C4-2B (cell line): ENCODE measurements at regions not wholly inside any gene's neighbourhood (a gene's known extent, or its start where the extent isn't known, plus 50 kb on each side); places are given as distances from the start of the nearest gene placed in this dataset.

Experiments used
- ZFX ChIP-seq: fragments of 450-650 bp; IDR thresholded peaks from 2 replicates; pipeline ENCODE4 v1.6.1; 2017
- TF ChIP-seq, protein P1 (sequence below): fragments of 450-650 bp; conservative IDR thresholded peaks from 2 replicates; pipeline ENCODE4 v1.5.1; 2017; ENCODE audit warnings: mild to moderate bottlenecking

DNA sequence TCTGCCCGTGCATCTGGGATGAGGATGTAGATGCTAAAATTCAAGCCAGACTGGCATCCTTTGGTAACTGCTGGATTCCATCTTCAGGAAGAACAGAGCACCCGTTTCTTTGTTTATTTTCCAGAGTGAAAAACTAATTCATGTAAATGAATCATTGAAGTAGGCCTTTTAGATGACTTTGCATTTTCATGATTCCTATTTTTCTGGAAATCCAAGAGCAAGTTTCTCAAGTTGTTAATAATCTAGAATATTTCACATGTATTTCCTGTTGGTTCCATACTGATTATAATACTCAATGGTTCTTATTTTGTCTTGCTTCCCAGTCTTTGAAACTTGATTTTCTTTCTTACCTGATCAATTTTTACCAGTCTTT, 328.4 kb downstream of the LPIN1 start:
- TF ChIP-seq, protein P1, sequence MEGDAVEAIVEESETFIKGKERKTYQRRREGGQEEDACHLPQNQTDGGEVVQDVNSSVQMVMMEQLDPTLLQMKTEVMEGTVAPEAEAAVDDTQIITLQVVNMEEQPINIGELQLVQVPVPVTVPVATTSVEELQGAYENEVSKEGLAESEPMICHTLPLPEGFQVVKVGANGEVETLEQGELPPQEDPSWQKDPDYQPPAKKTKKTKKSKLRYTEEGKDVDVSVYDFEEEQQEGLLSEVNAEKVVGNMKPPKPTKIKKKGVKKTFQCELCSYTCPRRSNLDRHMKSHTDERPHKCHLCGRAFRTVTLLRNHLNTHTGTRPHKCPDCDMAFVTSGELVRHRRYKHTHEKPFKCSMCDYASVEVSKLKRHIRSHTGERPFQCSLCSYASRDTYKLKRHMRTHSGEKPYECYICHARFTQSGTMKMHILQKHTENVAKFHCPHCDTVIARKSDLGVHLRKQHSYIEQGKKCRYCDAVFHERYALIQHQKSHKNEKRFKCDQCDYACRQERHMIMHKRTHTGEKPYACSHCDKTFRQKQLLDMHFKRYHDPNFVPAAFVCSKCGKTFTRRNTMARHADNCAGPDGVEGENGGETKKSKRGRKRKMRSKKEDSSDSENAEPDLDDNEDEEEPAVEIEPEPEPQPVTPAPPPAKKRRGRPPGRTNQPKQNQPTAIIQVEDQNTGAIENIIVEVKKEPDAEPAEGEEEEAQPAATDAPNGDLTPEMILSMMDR: no peak
- no peak for TF ChIP-seq ZFX
